HG03520 (cell line): ENCODE measurements at regions not wholly inside any gene's neighbourhood (a gene's known extent, or its start where the extent isn't known, plus 50 kb on each side); places are given as distances from the start of the nearest gene placed in this dataset.
"Not testable (repeated sequence)": the region's sequence is repeated elsewhere in the genome, so short reads cannot be mapped to it uniquely, and the experiment has no call there.

Experiments used
- ATAC-seq: cut with Tn5 transposase; IDR thresholded peaks from one replicate; pipeline ENCODE4 v1.9.1; 2021; ENCODE audit warnings: mild to moderate bottlenecking, moderate library complexity; ENCODE audit not compliant: unreplicated experiment

- no peak for ATAC-seq
Observed at GRCh38 chr6:11427723-11428245, 109.8 kb upstream of the TMEM170B start.

- no peak for ATAC-seq
Observed at GRCh38 chr6:11427091-11427722, 110.3 kb upstream of the TMEM170B start.

- no peak for ATAC-seq
Observed at GRCh38 chr6:11426571-11426970, 111.0 kb upstream of the TMEM170B start.

GRCh38 chr6:11425876-11426275 is 111.7 kb upstream of the TMEM170B start:
- ATAC-seq, result no peak

GRCh38 chr6:11425431-11425871 is 112.1 kb upstream of the TMEM170B start:
- ATAC-seq, result no peak

GRCh38 chr6:11424395-11425034 is 113.0 kb upstream of the TMEM170B start:
- ATAC-seq, result no peak

GRCh38 chr6:11423667-11424066 is 113.9 kb upstream of the TMEM170B start:
- ATAC-seq, result no peak

- no peak for ATAC-seq
Observed at GRCh38 chr6:11423072-11423471, 114.5 kb upstream of the TMEM170B start.

- no peak for ATAC-seq
Observed at GRCh38 chr6:11419763-11420453, 117.6 kb upstream of the TMEM170B start.

GRCh38 chr6:11418290-11418905 is 119.2 kb upstream of the TMEM170B start:
- no peak for ATAC-seq

GRCh38 chr6:11416936-11417576 is 120.5 kb upstream of the TMEM170B start:
- no peak for ATAC-seq

- not testable (repeated sequence) for ATAC-seq
Observed at GRCh38 chr6:11416099-11416935, 121.2 kb upstream of the TMEM170B start.

- no peak for ATAC-seq
Observed at GRCh38 chr6:11415557-11415956, 122.0 kb upstream of the TMEM170B start.

- ATAC-seq, result peak; percentile 46
Observed at GRCh38 chr6:11414176-11414963, 123.2 kb upstream of the TMEM170B start.

- no peak for ATAC-seq
Observed at GRCh38 chr6:11413728-11414127, 123.8 kb upstream of the TMEM170B start.

GRCh38 chr6:11413117-11413687 is 124.3 kb upstream of the TMEM170B start:
- ATAC-seq, result no peak

GRCh38 chr6:11412616-11413015 is 124.9 kb upstream of the TMEM170B start:
- no peak for ATAC-seq

- no peak for ATAC-seq
Observed at GRCh38 chr6:11412011-11412424, 125.5 kb upstream of the TMEM170B start.

GRCh38 chr6:11411593-11411992 is 126.0 kb upstream of the TMEM170B start:
- no peak for ATAC-seq
